Bronchial epithelial cell (primary cell): ENCODE measurements at regions not wholly inside any gene's neighbourhood (a gene's known extent, or its start where the extent isn't known, plus 50 kb on each side); places are given as distances from the start of the nearest gene placed in this dataset.

ENCODE experiments used
- DNase-seq: peaks from one replicate; pipeline ENCODE4 v3.0.0-alpha.2; 2010; ENCODE audit warnings: low read depth
- FAIRE-seq: peaks from 2 replicates; lab custom pipeline; 2011; peaks lifted over from hg19 to GRCh38; lab: Jason Lieb, UNC
- H3K27me3 ChIP-seq: 2 replicates; pipeline ENCODE4 v1.5.1; 2011; ENCODE audit warnings: low read length; ENCODE audit not compliant: control insufficient read depth, insufficient read depth
- H3K36me3 ChIP-seq: 2 replicates; pipeline ENCODE4 v1.5.1; 2011; ENCODE audit warnings: low read length; ENCODE audit not compliant: control insufficient read depth, insufficient read depth
- H3K4me3 ChIP-seq: 2 replicates; pipeline ENCODE4 v1.5.1; 2011; ENCODE audit warnings: mild to moderate bottlenecking, low read depth, low read length, control low read depth
- CTCF ChIP-seq: IDR thresholded peaks from 2 replicates; pipeline ENCODE4 v1.5.1; 2011; ENCODE audit warnings: mild to moderate bottlenecking, moderate library complexity, low read length, control low read depth, inconsistent platforms; ENCODE audit not compliant: insufficient read depth, severe bottlenecking

- Histone ChIP-seq H3K36me3 (no peaks in the 10 kb centered on the region), H3K4me3 (no peak overlapping the region), H3K27me3 (no peaks in the 10 kb centered on the region)
- FAIRE-seq (no peak), DNase-seq (no peak)
- TF ChIP-seq CTCF: no peak
Measured at GRCh38 chr1:167159782-167160181, 60.9 kb upstream of the POU2F1 start.

GRCh38 chr1:167161242-167161641 is 59.4 kb upstream of the POU2F1 start:
- no peak for TF ChIP-seq CTCF
- no peaks in the 10 kb centered on the region for H3K27me3 ChIP-seq
- FAIRE-seq: no peak
- H3K4me3 ChIP-seq: no peak overlapping the region
- peak; percentile 97 for DNase-seq
- no peaks in the 10 kb centered on the region for H3K36me3 ChIP-seq

- no peak overlapping the region for H3K4me3 ChIP-seq
- TF ChIP-seq CTCF: no peak
- FAIRE-seq: no peak
- no peaks in the 10 kb centered on the region for H3K36me3 ChIP-seq
- H3K27me3 ChIP-seq: no peaks in the 10 kb centered on the region
- no peak for DNase-seq
Measured at GRCh38 chr1:167161762-167162161, 58.9 kb upstream of the POU2F1 start.

- FAIRE-seq (no peak), DNase-seq (no peak)
- no peaks in the 10 kb centered on the region for H3K36me3 ChIP-seq
- no peak for TF ChIP-seq CTCF
- H3K27me3 ChIP-seq: no peaks in the 10 kb centered on the region
- no peak overlapping the region for H3K4me3 ChIP-seq
Measured at GRCh38 chr1:167165219-167165618, 55.5 kb upstream of the POU2F1 start.

- DNase-seq (no peak), FAIRE-seq (no peak)
- TF ChIP-seq CTCF: no peak
- Histone ChIP-seq H3K27me3 (no peaks in the 10 kb centered on the region), H3K4me3 (no peak overlapping the region), H3K36me3 (no peaks in the 10 kb centered on the region)
Measured at GRCh38 chr1:167165948-167166689, 54.6 kb upstream of the POU2F1 start.

- DNase-seq (no peak), FAIRE-seq (no peak)
- Histone ChIP-seq H3K27me3 (no peaks in the 10 kb centered on the region), H3K4me3 (no peak overlapping the region), H3K36me3 (no peaks in the 10 kb centered on the region)
- no peak for TF ChIP-seq CTCF
Measured at GRCh38 chr1:167166690-167167075, 54.0 kb upstream of the POU2F1 start.
